ENCODE measurements at regions not wholly inside any gene's neighbourhood (a gene's known extent, or its start where the extent isn't known, plus 50 kb on each side); places are given as distances from the start of the nearest gene placed in this dataset.
"Not testable (repeated sequence)": the region's sequence is repeated elsewhere in the genome, so short reads cannot be mapped to it uniquely, and the experiment has no call there.

DNA sequence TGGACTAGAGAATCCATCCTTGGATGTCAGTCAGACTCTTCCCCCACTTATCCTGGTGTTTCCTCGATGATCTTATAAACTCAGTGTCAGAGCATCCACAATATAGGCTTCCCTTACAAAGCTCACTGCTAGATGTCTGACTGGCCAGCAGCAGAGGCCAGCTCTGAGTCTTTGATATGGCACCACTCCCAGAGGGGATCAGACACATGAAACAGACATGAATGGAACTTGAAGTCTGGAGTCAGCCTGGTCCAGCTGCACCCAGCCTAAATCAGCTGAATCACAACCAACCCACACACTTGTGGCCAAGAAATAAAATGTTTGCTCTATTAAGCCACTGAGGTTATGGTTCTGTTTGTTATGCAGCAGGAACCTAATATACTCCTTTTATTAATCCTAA, 129.6 kb upstream of the MED14 start:
- no peak for DNase-seq (ENCODE audit: low read depth)

DNA sequence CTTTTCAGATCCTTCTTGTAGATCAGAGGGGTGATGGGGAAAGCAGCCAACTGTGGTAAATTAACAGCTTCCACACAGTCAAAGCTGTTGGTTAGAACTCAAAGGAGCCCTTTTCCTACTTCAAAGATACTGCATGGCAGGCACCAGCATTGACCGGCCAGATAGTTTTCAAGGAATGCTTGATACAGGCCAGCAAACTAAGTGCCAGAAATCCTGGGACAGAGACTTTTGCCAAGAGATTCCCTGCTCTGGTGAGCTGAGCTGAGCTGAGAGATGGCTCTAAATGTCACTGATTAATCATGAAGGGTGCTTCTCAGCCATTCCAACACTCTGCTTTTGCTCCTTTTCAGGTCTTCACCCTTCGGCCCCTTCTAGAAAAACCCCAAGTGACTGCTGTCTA, 131.6 kb upstream of the MED14 start:
- TF ChIP-seq, protein P1, sequence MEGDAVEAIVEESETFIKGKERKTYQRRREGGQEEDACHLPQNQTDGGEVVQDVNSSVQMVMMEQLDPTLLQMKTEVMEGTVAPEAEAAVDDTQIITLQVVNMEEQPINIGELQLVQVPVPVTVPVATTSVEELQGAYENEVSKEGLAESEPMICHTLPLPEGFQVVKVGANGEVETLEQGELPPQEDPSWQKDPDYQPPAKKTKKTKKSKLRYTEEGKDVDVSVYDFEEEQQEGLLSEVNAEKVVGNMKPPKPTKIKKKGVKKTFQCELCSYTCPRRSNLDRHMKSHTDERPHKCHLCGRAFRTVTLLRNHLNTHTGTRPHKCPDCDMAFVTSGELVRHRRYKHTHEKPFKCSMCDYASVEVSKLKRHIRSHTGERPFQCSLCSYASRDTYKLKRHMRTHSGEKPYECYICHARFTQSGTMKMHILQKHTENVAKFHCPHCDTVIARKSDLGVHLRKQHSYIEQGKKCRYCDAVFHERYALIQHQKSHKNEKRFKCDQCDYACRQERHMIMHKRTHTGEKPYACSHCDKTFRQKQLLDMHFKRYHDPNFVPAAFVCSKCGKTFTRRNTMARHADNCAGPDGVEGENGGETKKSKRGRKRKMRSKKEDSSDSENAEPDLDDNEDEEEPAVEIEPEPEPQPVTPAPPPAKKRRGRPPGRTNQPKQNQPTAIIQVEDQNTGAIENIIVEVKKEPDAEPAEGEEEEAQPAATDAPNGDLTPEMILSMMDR (IDR thresholded peaks at IDR 0.05; ENCODE audit: insufficient read depth, low read depth, low read length, missing control alignments): no peak
- DNase-seq (ENCODE audit: low read depth): no peak

More for the DNA sequence above, 129.6 kb upstream of the MED14 start:
- H3K4me3 ChIP-seq (ENCODE audit: low read depth, low read length): no peak overlapping the region
- TF ChIP-seq, protein P1 (IDR thresholded peaks at IDR 0.05; ENCODE audit: insufficient read depth, low read depth, low read length, missing control alignments): no peak

DNA sequence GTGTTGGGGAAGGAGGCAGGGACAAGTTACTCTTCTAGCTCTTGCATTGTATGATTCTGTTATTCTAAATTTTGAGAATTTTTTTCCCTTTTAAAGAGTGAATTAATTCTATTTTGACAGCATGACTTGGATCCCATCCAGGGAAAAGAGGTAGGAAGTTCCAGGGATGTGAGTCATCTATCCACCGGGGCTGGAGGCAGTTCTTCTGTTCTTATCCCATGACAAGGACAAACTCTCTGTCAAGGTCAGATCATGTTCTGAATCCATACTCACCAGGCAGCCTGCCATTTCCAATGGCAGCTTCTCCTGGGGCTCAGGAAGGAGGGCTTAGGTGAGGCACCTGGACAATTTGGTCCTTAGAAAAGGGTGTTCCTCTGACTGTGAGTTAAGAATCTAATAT, 132.0 kb upstream of the MED14 start:
- H3K4me3 ChIP-seq (ENCODE audit: low read depth, low read length): no peak overlapping the region
- DNase-seq (ENCODE audit: low read depth): no peak

More for the DNA sequence above, 131.6 kb upstream of the MED14 start:
- no peak overlapping the region for H3K4me3 ChIP-seq (ENCODE audit: low read depth, low read length)

DNA sequence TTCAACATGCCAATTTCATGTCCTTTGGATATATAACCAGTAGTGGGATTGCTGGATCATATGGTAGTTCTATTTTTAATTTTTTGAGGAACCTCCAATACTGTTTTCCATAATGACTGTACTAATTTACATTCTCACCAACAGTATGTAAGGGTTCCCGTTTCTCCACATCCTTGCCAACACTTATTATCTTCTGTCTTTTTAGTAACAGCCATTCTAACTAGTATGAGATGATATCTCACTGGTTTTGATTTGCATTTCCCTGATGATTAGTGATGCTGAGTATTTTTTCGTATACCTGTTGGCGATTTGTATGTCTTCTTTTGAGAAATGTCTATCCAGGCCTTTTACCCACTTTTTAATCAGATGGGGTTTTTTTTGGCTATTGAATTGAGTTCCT, 133.5 kb upstream of the MED14 start:
- DNase-seq (ENCODE audit: low read depth): no peak
- TF ChIP-seq, protein P1 (IDR thresholded peaks at IDR 0.05; ENCODE audit: insufficient read depth, low read depth, low read length, missing control alignments): no peak
- no peak overlapping the region for H3K4me3 ChIP-seq (ENCODE audit: low read depth, low read length)

More for the DNA sequence above, 132.0 kb upstream of the MED14 start:
- TF ChIP-seq, protein P1 (IDR thresholded peaks at IDR 0.05; ENCODE audit: insufficient read depth, low read depth, low read length, missing control alignments): no peak

DNA sequence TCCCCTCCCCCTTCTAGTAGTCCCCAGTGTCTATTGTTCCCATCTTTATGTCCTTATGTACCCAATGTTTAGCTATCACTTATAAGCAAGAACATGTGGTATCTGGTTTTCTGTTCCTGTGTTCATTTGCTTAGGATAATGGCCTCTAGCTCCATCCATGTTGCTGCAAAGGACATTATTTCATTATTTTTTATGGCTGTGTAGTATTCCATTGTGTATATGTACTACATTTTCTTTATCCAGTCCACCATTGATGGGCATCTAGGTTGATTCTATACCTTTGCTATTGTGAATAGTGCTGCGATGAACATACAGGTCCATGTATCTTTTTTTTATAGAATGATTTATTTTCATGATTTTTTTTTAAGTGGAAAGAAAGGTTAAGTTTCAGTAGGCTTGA, 135.6 kb upstream of the MED14 start:
- DNase-seq (ENCODE audit: low read depth); H3K4me3 ChIP-seq (ENCODE audit: low read depth, low read length): not testable (repeated sequence)

DNA sequence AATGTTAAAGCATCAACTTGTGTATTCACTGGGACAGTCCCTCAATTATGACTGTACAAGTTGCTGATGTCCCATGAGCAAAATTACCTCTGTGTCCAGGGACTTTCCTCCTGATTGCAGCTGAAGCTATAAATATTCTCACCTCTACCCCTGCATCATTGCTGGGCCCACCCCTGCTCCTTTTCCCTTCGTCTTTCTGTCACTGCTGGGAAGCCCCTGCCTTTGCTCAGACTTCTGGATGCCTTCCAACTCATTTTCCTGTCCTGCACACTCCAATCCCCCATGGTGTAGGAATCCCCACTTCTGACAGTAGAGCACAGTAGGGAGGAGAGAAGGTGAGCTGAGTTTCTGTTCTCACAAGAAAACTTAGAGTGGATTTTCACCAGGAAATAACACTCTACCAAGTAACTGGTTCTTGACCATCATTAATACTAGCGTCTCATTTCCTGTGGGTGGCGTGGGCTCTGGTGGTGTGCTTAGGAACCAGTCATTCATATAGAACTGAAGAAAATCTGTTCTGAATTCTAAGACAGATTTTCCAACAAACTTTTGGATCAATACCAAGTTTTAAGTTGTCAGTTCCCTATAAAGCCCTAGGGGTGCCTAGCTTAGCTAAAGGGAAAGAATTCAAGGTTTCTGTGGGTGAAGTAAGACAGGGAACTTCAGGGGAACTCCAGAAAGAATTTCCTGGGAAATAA, 136.2 kb upstream of the MED14 start:
- TF ChIP-seq, protein P1 (IDR thresholded peaks at IDR 0.05; ENCODE audit: insufficient read depth, low read depth, low read length, missing control alignments): no peak
- no peak overlapping the region for H3K4me3 ChIP-seq (ENCODE audit: low read depth, low read length)
- peak; percentile 80 for DNase-seq (ENCODE audit: low read depth)

DNA sequence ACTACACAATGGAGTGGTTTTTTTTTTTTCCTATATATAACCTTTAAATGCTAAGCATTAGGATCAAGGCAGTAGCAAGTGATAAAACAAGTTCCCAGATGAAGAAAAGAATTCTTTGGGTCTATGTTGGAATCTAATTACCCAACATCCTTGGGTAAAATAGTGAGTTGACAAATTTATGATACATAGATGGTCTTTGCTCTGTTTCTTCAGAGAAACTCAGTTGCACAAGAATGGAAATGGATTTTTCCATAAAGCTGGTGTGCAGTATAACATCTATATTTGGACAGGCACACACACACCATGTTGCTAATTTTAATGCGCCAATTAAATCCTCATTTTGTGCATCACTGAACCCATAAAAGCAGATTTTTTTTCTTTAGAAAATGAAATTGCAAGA, 137.0 kb upstream of the MED14 start:
- DNase-seq (ENCODE audit: low read depth): no peak
- TF ChIP-seq, protein P1 (IDR thresholded peaks at IDR 0.05; ENCODE audit: insufficient read depth, low read depth, low read length, missing control alignments): no peak
- no peak overlapping the region for H3K4me3 ChIP-seq (ENCODE audit: low read depth, low read length)
